GM21723 (cell line): ENCODE measurements at regions not wholly inside any gene's neighbourhood (a gene's known extent, or its start where the extent isn't known, plus 50 kb on each side); places are given as distances from the start of the nearest gene placed in this dataset.
A peak's percentile ranks its signal among the peaks of the same experiment; 100 is the strongest.

ENCODE experiments used
- ATAC-seq: cut with Tn5 transposase; IDR thresholded peaks from one replicate; pipeline ENCODE4 v1.9.1; 2021; ENCODE audit warnings: mild to moderate bottlenecking, moderate library complexity; ENCODE audit not compliant: unreplicated experiment

DNA sequence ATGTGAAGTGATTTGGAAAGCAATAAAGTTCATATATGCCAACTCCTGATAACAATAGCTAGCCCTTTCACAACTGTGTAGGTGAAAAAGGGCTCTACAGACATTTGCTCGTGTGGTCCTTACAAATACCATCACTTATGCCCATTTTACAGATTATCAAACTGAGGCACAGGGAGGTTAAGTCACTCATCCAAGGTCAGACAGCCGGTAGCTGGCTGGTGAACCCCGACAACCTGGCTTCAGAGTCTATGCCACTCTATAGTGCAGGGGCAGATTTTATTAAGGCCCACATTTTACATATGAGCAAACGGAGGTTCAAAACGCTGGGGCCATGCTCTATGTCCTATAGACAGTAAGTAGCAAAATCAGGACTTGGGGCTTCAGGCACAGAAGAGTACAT is 280.5 kb downstream of the RRAGC start:
- no peak for ATAC-seq

DNA sequence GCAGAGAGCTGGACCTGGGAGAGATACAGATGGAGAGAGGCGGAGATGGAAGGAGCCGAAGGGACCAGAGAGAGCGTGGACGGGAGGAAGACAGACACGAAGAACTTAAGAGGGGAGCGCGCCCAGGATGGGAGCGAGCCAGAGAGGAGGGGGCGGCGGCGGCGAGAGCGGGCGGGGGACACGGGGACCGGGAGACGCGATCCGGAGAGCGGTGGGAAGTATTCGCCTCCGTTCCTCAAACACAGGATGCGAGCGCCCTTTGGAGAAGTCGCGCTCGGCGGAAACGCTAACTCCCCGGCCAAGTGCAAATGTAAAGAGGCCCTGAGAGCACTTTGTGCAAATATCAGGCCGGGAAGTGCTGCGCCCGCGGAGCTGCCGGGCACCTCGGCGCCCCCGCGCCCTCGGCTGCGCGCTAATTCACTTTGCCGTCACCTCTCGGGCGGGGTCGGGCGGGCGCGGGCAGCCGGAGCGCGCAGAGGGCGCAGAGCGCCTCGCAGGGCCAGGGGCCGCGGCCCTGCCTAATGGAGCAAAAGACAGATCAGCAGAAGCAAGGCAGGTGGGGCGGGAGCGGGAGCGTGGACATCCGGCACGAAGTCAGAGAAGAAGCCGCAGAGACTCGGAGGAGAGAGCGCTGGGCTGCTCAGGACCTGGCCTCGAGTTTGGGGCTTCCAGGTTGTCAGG is 281.2 kb downstream of the RRAGC start:
- no peak for ATAC-seq

DNA sequence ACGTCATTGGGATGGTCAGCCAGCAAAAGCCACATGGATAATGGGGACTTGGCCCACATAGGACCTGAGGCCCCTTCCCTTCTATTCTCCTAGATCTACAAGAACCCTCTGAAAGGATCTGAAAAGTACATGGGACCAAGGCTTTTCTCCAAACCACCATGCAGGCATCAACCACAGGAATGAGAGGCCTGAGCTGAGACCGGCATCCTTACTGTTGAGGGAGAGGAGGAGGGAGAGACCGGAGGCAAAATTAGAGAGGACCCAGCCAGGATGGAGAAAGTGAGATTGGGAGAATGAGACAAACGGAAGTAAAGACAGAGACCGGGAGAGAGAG is 281.7 kb downstream of the RRAGC start:
- ATAC-seq = no peak

DNA sequence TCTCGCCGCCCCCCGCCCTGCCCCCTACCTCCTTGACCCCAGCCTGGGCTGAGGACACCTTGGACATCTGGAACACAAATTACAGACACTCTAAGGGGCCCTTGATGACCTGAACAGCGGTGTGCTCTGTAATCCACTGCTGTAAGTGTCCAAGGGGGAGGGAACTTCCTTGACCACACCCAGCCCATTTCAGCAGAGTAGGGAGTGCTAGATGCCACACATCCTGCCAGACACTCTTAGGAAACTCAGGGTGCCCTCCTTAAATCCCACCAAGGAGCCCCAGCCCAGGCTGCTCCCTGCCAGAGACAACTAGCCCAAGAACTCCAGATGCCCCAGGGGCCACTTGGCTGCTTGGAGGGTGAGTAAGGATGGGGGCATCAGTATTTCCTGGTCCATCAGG is 282.2 kb downstream of the RRAGC start:
- no peak for ATAC-seq

DNA sequence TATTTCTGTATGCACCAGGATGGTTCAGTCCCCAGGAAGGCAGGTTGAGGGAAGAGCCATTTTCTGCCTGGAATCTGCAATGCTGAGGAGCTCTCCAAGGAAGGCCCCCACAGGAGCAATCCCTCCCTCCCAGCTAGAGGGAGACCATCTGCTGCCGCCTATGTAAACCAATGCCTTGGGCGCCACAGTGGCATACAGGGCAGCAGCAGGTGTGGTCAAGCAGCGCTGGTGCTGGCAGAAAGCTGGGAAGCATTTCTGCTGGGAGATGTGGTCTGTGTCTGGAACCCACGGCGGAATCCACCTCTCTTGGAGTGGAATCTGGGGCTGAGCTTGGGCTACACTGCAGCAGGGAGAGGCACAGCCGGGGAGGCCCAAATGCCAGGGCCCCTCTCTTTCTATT is 283.3 kb downstream of the RRAGC start:
- ATAC-seq = no peak

DNA sequence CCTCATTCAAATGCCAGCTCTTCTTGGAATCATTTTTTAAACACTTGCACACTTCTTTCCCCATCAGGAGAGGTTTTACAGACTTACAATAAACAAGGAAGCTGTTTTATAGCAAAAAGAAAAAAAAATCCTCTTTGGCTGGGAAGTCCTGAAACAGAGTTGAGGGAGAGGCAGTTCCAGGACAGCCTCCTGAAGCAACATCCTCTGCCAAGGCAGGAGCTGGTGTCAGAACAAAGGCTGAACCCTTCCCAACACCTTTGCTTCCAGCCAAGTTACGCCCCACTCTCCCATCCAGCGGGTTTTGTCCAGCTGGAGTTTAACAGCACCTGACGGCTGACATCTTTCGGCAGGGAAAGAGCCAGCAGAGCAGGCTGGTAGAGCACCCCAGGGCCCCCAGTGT is 287.8 kb downstream of the RRAGC start:
- ATAC-seq = no peak

DNA sequence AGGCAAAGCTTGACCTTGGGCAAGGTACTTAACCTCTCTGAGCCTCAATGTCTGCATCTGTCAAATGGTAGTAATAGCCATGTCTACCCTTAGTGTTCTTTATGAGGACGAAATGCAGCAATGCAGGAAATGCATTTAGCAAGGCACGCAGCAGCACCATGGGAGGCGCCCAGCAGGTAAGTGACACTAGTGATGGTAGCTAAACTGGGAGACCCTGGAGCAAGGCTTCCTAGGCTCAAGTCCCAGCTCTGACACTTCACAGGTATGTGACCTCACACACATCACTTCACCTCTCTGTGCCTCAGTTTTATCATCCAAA is 289.0 kb downstream of the RRAGC start:
- ATAC-seq = no peak

DNA sequence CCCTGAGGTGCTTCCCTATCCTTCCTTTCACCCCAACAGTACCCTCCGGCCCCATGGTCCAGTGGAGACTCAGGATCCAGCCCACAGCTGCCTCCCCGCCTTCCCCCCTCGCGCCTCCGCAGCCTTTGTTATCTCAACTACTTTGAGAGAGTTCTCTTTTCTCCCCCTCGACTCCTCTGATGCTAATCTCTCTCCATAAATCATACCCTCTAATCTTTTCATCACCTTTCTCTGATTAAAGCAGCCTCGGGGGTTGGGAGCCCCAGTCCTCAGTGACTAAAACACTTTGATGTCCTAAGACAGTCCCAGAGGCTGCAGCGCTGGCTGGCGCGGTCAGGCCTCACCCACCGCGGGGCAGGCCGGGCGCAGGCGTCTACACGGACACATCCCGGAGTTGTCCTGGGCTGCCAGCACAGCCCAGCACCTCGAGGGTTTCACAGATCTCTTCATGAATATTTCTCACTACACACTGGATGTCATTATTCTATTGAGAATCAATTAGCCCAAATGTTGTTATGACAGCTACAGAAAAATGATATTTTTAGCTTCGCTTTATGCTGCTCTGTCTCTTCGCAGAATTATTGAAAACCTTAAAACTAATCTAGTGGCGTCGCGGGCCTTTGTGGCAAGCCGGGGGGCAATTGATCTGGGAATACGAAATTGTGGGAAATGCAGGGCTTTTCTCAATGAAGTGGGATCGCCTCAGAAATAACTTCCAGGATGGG is 289.5 kb downstream of the RRAGC start:
- no peak for ATAC-seq

DNA sequence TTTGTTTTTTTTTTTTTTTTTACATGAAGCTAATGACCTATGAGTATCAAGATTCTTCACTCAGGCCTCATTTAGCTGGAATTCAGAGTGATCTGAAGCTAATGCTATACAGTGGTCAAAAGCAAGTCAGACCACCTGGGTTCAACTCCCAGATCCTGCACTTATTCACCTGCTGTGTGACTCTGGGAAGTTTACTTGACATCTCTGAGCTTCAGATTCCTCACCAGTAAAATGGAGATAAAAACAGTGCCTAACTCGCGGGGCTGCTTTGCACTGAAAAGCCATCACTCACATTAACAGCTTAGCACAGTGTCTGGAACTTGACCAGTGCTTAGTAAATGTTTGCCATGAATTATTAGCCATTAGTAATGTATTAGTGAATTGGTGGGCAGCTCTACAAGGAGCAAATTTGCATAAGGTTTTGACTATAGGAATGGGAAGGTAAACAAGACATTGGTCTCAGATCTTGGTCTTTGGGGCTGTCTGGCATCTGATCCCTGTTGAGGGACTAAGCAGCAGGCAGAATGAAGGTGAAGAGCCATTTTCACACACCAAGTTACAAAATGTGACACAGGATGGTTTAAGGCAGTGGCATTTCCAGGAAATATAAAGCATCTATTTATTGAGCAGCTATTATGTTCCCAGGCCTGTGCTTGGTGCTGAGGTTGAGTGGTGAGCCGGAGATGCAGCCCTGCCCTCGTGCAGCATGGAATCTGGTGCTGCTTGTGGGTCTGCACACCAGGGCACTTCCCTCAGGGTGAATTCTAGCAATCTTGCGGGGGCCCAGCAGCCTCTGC is 291.3 kb downstream of the RRAGC start:
- ATAC-seq = no peak

DNA sequence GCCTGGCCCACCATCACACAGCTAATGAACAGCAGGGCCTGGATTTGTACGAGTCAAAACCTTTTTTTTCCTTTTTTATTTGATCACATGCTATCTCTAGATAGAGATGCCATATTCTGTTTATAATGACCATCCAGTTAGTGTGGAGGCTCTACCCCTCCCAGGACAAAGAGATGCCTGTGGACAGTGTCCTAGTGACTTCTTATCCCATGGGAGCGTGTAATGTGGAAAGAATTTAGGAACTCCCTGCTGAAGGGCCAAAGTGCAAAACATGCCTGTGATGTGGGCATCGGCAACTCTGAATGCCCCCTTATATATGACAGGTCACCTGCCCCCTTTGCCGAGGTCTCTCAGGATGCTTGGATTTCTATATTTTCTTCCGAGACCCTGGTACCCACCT is 292.2 kb downstream of the RRAGC start:
- ATAC-seq = no peak

DNA sequence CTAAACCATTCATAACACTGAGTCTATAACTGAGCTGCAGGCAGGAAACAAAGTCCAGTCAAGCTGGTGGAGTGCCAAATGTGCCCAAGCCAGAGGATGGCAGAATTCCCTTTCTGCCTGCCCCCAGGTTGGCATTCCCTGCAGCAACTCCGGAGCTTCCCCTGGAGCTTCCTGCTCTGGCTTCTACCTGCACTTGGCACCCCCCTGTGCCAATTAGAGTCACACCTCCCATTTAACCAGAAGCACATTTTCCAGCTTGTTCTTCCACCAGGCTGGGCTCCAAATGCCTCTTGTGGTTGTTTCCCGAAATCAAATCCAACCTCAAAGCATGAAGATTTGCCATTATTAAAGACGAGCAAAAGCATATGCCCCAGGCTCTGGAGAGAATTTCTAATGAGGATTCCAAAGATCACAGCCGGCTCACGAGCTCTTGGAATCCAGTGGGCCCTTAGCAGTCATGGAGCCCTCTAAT is 294.5 kb downstream of the RRAGC start:
- no peak for ATAC-seq

DNA sequence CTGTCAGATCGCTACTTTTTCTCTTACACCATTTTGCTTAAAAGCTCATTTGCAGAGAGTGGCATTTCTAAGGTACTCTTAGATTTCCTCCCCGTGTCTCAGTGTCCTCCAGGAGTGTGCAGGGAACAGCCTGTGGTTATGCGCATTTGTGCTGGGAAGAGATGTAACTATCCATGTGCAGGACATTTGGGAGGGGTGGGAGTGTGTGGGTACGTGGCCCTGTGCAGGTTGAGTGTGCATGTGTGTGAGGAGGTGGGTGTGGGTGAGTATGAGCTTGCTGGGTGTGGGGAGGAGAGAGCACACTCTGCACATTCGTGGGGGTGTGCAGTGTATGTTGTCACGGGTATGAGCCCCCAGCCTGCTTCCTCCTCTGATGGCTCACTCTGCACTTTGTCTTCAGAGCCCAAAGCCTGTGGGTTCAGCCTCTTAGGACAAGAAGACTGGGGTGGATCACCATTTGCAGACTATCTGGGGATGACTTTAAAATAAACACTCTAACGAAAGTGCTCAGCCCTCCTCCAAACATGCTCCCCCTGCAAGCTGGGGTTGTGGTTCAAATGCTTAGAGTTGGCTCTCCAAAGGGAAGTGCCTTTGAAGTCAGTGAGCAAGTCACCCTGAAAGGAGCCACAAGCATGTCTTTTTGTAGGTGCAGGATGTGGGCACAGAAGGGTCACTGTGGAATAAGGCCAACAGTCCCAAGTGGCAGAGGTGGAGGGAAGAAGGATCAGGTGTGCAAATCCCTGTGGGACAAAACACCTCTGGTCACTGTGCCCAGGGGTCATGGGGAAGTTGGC is 295.4 kb downstream of the RRAGC start:
- ATAC-seq = no peak

DNA sequence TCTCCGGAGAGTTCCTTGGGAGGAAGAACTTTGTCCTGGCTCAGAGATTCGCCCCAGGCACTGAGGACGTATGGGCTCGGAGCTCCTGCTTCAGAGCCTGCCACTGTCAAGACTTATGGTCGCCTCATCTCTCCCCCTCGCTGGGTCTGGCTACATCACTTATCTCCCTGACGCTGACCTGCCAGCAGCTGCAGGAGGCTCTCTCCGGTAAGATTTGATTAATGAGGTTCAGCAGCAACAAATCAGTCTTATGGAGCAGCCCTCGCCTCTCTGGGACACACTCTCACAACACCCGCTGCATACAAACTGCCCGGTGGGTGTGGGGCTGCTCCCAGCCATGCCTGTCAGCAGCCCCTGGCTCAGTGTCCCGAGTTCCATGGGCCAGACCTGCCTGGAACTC is 297.8 kb downstream of the RRAGC start:
- ATAC-seq = no peak

DNA sequence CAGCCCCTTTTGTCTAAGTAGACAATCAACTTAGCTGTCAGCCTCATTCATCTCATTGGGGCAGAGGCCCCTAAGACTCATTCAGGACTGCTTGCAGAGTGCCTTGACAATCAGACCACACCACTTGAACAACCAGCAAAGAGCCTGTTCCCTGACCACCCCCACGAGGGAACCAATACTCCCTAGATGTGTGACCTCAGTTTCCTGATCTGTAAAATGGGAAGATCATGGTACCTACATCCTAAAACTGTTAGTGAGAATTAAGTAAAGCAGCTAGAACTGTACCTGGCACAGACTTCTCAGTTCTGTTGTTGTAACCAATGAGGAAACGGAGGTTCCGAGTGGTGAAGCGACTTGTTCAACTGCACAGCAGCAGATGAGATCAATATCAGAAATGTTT is 298.5 kb downstream of the RRAGC start:
- no peak for ATAC-seq

DNA sequence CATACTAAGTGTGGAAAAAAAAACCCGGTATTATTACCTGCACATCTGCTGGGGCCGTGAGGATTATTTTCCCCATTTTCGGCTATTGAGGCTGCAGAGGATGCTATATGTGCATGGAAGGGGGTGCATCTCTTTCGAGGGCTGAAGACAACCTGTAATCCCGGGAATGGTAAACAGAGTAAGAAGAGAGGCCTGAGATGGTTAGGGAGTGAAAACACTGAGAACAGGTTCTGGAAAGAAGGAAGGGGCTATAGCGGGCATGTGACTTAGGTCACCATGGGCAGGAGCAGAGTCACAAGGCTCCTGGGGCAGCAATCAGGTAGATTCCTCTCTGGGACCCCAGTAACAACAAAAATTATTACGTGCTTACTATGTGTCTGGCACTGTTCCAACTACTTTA is 299.1 kb downstream of the RRAGC start:
- ATAC-seq = no peak

DNA sequence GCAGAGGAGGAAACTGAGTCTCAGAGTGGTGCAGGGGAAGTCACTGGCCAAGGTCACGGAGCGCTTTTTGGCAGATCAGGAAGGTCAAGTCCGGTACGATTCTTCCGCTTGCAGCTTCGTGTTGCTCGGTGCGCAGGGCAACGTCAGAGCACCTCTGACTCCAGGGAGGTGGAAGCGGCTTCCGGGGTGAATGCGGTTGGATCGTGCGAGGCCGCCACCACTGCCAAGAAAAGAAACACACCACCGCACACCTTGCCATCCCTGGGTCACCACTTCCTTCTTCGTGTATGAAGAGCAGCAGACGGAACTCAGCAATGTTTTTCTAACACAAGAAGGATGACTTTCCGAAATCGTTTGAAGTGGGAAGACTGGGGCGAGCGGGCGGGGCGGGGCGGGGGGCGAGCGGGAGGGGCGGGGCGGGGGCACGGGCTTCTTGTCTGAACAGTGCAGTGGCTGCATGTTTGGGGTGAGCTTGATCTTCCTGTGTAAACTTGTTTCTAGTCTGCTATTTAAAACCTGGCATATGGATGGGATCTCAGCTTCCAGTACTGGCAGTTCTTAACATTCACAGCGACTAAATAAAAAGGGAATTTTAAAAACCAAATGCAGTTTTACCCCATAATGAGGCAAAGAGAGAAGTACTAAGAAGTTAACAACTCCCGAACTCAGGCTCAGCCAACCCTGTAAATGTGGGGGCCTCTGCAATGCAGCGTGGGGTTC is 300.0 kb downstream of the RRAGC start:
- ATAC-seq = peak; percentile 66

DNA sequence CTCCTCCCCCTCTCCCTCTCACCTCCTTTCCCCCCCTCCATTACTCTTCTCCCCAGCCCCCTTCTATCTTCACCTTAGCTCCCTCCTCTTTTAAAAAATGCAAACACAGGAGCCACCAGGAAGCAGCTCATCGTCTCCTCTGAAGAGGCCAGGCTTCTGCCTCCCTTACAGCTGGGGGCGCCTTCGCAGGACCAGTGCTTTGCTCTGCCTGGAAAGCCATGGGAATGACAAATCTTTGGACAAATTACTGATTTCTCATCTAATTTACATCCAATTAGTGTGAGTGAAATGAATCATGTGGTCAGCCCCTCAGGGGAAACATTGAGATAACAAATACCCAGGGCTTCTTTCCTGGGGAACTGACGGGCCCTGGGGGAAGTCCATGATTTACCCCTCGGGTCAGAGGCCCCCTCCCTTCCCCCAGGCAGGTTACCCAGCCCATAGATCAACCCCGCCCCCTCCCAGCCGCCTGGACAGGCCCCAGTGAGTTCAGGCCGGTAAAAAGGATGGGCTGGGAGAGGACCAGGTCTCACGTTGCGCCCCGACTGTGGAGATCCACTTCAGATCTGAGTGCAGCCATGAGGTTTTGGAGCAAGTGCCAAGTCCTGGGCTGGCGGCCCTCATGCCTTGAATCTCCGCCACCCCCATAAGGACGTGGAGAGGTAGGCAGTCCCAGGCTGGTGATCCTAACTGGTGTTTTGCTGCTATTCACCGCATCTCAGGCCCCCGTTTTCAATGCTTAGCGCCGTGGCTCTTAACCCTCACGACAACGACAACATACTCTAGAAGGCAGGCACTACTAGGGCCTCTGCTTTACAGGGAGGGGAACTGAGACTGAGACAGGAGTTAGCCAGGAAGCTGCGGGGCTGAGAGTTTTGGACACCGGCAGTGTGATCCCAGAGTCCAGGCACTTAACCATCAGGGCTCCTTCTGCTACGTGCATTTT is 300.8 kb downstream of the RRAGC start:
- ATAC-seq = peak; percentile 47

DNA sequence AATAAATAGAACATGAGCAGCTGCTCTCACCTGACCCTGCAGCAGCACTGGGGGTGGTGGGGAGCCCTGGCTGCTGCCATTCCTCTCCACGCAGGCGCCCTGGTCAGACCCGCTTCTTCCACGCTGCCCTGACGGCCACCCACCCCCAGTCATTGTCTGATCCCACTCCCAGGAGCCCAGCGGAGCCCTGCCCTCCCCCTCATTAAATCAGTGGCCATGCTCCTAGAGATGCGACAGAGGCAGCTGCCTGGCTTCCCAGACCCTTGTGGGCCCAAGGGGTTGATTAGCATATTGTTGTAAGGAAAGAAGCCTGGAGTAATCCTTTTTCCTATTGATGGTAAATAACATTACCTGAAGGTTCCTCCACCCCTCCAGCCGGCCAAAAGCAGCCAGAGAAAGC is 301.5 kb downstream of the RRAGC start:
- ATAC-seq = no peak

DNA sequence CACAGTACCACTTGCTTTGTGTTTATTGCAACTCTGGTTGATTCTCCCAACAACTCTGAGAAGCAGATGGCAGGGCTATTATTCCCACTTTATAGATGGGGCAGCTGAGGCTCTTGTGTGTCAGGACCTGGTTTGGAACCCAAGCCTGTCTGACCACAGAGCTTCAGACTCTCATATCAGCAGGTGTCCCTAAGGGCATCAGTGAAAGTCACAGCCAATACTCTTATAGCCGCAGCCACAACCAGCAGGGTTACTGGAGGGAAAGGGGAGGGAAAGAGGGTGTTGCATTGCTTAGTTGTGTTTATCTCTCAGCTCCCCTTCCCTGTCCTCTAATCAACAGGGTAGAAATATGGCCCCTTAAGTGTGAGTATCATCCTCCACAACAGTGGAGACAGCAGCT is 304.0 kb downstream of the RRAGC start:
- no peak for ATAC-seq

DNA sequence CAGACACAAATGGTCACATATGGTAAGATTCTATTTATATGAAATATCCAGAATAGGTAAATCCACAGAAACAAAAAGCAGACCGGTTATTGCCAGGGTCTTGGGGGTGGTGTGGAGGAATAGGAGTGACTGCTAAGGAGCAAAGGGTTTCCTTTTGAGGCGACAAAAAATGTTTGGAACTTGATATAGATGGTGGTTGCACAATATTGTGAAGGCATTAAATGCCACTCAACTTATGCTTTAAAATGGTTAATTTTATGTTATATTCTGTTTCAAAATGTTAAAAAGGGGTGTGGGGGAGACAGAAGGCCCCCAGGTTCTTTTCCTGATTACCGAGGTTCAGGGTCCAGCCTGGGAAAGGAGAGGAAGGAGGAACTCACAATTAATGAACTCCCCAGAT is 304.4 kb downstream of the RRAGC start:
- no peak for ATAC-seq
